Activated naive CD8-positive, alpha-beta T cell treated with anti-CD3 and anti-CD28 coated beads, Interleukin-2, amount 50 U/mL, for 24 hours (primary cell): ENCODE measurements at regions not wholly inside any gene's neighbourhood (a gene's known extent, or its start where the extent isn't known, plus 50 kb on each side); places are given as distances from the start of the nearest gene placed in this dataset.

Source experiments
- ATAC-seq: fragments of 150-1000 bp; cut with Tn5 transposase; one replicate; pipeline ENCODE4 v1.10.0; 2021
- DNase-seq: peaks from one replicate; pipeline ENCODE4 v3.0.0; 2021
- H3K27ac Mint-ChIP-seq: one replicate; pipeline ENCODE4 v1.8.0; 2021; ENCODE audit warnings: mild to moderate bottlenecking, mixed read lengths
- H3K27me3 Mint-ChIP-seq: one replicate; pipeline ENCODE4 v1.8.0; 2021; ENCODE audit warnings: mixed read lengths
- H3K36me3 Mint-ChIP-seq: one replicate; pipeline ENCODE4 v1.8.0; 2021; ENCODE audit warnings: low read depth, mixed read lengths
- H3K4me1 Mint-ChIP-seq: one replicate; pipeline ENCODE4 v1.8.0; 2021; ENCODE audit warnings: mixed read lengths
- H3K4me3 Mint-ChIP-seq: one replicate; pipeline ENCODE4 v1.8.0; 2021; ENCODE audit warnings: mild to moderate bottlenecking, moderate library complexity, mixed read lengths
- H3K9me3 Mint-ChIP-seq: one replicate; pipeline ENCODE4 v1.8.0; 2021; ENCODE audit warnings: mixed read lengths

- Mint-ChIP-seq H3K27me3 (peaks cover 12% of the 10 kb centered on the region), H3K27ac (no peak overlapping the region), H3K36me3 (no peaks in the 10 kb centered on the region), H3K4me3 (no peak overlapping the region), H3K4me1 (no peaks in the 10 kb centered on the region), H3K9me3 (no peaks in the 10 kb centered on the region)
- DNase-seq (no peak), ATAC-seq (no peak)
Measured at GRCh38 chr9:88742905-88743304, 207.9 kb downstream of the NXNL2 start.

- Mint-ChIP-seq H3K9me3 (no peaks in the 10 kb centered on the region), H3K27ac (no peak overlapping the region), H3K4me3 (no peak overlapping the region), H3K27me3 (peaks cover 10% of the 10 kb centered on the region), H3K4me1 (no peaks in the 10 kb centered on the region), H3K36me3 (no peaks in the 10 kb centered on the region)
- DNase-seq = no peak
- ATAC-seq = no peak
Measured at GRCh38 chr9:88745276-88746001, 210.5 kb downstream of the NXNL2 start.

GRCh38 chr9:88746029-88746742 is 211.2 kb downstream of the NXNL2 start:
- no peak for ATAC-seq
- no peak for DNase-seq
- H3K27me3 Mint-ChIP-seq = peaks cover 10% of the 10 kb centered on the region

GRCh38 chr9:88746743-88747398 is 211.9 kb downstream of the NXNL2 start:
- Mint-ChIP-seq H3K36me3 (no peaks in the 10 kb centered on the region), H3K27ac (no peak overlapping the region), H3K4me1 (no peaks in the 10 kb centered on the region), H3K9me3 (no peaks in the 10 kb centered on the region), H3K4me3 (no peak overlapping the region), H3K27me3 (peaks cover 10% of the 10 kb centered on the region)
- ATAC-seq (no peak), DNase-seq (no peak)

More at GRCh38 chr9:88746029-88746742, 211.2 kb downstream of the NXNL2 start:
- Mint-ChIP-seq H3K4me3 (no peak overlapping the region), H3K9me3 (no peaks in the 10 kb centered on the region), H3K4me1 (no peaks in the 10 kb centered on the region), H3K27ac (no peak overlapping the region), H3K36me3 (no peaks in the 10 kb centered on the region)

- DNase-seq (no peak), ATAC-seq (no peak)
- H3K9me3 Mint-ChIP-seq = no peaks in the 10 kb centered on the region
- no peaks in the 10 kb centered on the region for H3K36me3 Mint-ChIP-seq
- no peak overlapping the region for H3K27ac Mint-ChIP-seq
- H3K4me1 Mint-ChIP-seq = no peaks in the 10 kb centered on the region
- peaks cover 13% of the 10 kb centered on the region for H3K27me3 Mint-ChIP-seq
- no peak overlapping the region for H3K4me3 Mint-ChIP-seq
Measured at GRCh38 chr9:88747768-88748167, 212.8 kb downstream of the NXNL2 start.

GRCh38 chr9:88748566-88749261 is 213.7 kb downstream of the NXNL2 start:
- no peak overlapping the region for H3K27ac Mint-ChIP-seq
- peaks cover 15% of the 10 kb centered on the region for H3K27me3 Mint-ChIP-seq
- no peak overlapping the region for H3K4me3 Mint-ChIP-seq
- DNase-seq (no peak), ATAC-seq (no peak)
- H3K4me1 Mint-ChIP-seq = no peaks in the 10 kb centered on the region
- no peaks in the 10 kb centered on the region for H3K9me3 Mint-ChIP-seq
- H3K36me3 Mint-ChIP-seq = no peaks in the 10 kb centered on the region

- Mint-ChIP-seq H3K36me3 (no peaks in the 10 kb centered on the region), H3K27me3 (peaks cover 15% of the 10 kb centered on the region), H3K4me3 (no peak overlapping the region), H3K27ac (no peak overlapping the region), H3K4me1 (no peaks in the 10 kb centered on the region), H3K9me3 (no peaks in the 10 kb centered on the region)
- no peak for DNase-seq
- ATAC-seq = no peak
Measured at GRCh38 chr9:88749420-88749819, 214.4 kb downstream of the NXNL2 start.

GRCh38 chr9:88750832-88751360 is 215.9 kb downstream of the NXNL2 start:
- Mint-ChIP-seq H3K27me3 (peaks cover 12% of the 10 kb centered on the region), H3K9me3 (no peaks in the 10 kb centered on the region), H3K36me3 (no peaks in the 10 kb centered on the region), H3K4me3 (no peak overlapping the region), H3K27ac (no peak overlapping the region), H3K4me1 (no peaks in the 10 kb centered on the region)
- ATAC-seq = no peak
- DNase-seq = no peak

- H3K27ac Mint-ChIP-seq = no peak overlapping the region
- H3K4me3 Mint-ChIP-seq = no peak overlapping the region
- peaks cover 9% of the 10 kb centered on the region for H3K27me3 Mint-ChIP-seq
- ATAC-seq (no peak), DNase-seq (no peak)
- H3K4me1 Mint-ChIP-seq = no peaks in the 10 kb centered on the region
- no peaks in the 10 kb centered on the region for H3K36me3 Mint-ChIP-seq
- H3K9me3 Mint-ChIP-seq = no peaks in the 10 kb centered on the region
Measured at GRCh38 chr9:88751781-88752180, 216.8 kb downstream of the NXNL2 start.

- H3K27me3 Mint-ChIP-seq = peaks cover 14% of the 10 kb centered on the region
- no peaks in the 10 kb centered on the region for H3K36me3 Mint-ChIP-seq
- no peak for DNase-seq
- no peaks in the 10 kb centered on the region for H3K4me1 Mint-ChIP-seq
- no peak overlapping the region for H3K4me3 Mint-ChIP-seq
- H3K9me3 Mint-ChIP-seq = no peaks in the 10 kb centered on the region
- no peak for ATAC-seq
- H3K27ac Mint-ChIP-seq = no peak overlapping the region
Measured at GRCh38 chr9:88753691-88754367, 218.9 kb downstream of the NXNL2 start.

- Mint-ChIP-seq H3K4me1 (no peaks in the 10 kb centered on the region), H3K36me3 (no peaks in the 10 kb centered on the region), H3K27ac (no peak overlapping the region), H3K27me3 (peaks cover 14% of the 10 kb centered on the region), H3K4me3 (no peak overlapping the region), H3K9me3 (no peaks in the 10 kb centered on the region)
- DNase-seq = no peak
- ATAC-seq = no peak
Measured at GRCh38 chr9:88754452-88754851, 219.5 kb downstream of the NXNL2 start.

GRCh38 chr9:88754886-88755285 is 219.9 kb downstream of the NXNL2 start:
- no peaks in the 10 kb centered on the region for H3K4me1 Mint-ChIP-seq
- ATAC-seq (no peak), DNase-seq (no peak)
- no peaks in the 10 kb centered on the region for H3K36me3 Mint-ChIP-seq
- H3K9me3 Mint-ChIP-seq = no peaks in the 10 kb centered on the region
- H3K4me3 Mint-ChIP-seq = no peak overlapping the region
- H3K27ac Mint-ChIP-seq = no peak overlapping the region
- H3K27me3 Mint-ChIP-seq = peaks cover 17% of the 10 kb centered on the region

- no peak overlapping the region for H3K27ac Mint-ChIP-seq
- H3K4me3 Mint-ChIP-seq = no peak overlapping the region
- DNase-seq (no peak), ATAC-seq (no peak)
- no peaks in the 10 kb centered on the region for H3K36me3 Mint-ChIP-seq
- H3K4me1 Mint-ChIP-seq = no peaks in the 10 kb centered on the region
- no peaks in the 10 kb centered on the region for H3K9me3 Mint-ChIP-seq
- peaks cover 24% of the 10 kb centered on the region for H3K27me3 Mint-ChIP-seq
Measured at GRCh38 chr9:88757406-88758010, 222.5 kb downstream of the NXNL2 start.

- H3K4me3 Mint-ChIP-seq = no peak overlapping the region
- no peaks in the 10 kb centered on the region for H3K4me1 Mint-ChIP-seq
- H3K27me3 Mint-ChIP-seq = peaks cover 27% of the 10 kb centered on the region
- DNase-seq (no peak), ATAC-seq (no peak)
- no peaks in the 10 kb centered on the region for H3K9me3 Mint-ChIP-seq
- H3K27ac Mint-ChIP-seq = no peak overlapping the region
- no peaks in the 10 kb centered on the region for H3K36me3 Mint-ChIP-seq
Measured at GRCh38 chr9:88759364-88759763, 224.4 kb downstream of the NXNL2 start.
